DOHH2 (cell line): ENCODE measurements at regions not wholly inside any gene's neighbourhood (a gene's known extent, or its start where the extent isn't known, plus 50 kb on each side); places are given as distances from the start of the nearest gene placed in this dataset.

Source experiments
- EZH2phosphoT487 ChIP-seq: fragments of 200-600 bp; sonication (generic); IDR thresholded peaks from 2 replicates; pipeline ENCODE4 v1.6.1; 2017; ENCODE audit warnings: borderline replicate concordance, mild to moderate bottlenecking, antibody characterized with exemption, low read length, moderate library complexity, mixed read lengths
- TF ChIP-seq, protein P1 (sequence below): fragments of 200-600 bp; sonication (generic); IDR thresholded peaks from one replicate; pipeline ENCODE4 v1.5.1; 2014; ENCODE audit warnings: antibody characterized with exemption, mild to moderate bottlenecking, low read depth, low read length; ENCODE audit not compliant: poor library complexity, severe bottlenecking

DNA sequence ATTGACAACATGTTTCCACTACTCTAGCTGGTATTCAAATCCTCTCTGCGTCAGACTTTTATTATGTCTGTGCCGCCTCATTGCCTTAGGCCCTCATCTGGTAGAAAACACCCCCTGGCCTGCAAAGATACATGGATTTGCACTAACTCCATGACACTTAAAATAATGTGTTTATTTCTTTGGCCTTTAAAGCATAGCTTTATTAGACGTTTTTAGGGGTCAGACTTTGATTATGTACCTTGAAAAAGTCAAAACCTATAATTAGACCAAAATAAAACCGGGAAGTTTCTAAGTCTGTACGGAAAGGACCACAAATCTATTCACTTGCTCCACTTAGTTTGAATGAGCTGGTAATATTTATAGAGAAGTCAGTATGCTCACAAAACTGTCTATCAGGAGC lies 357.9 kb upstream of the NOX3 start:
- TF ChIP-seq, protein P1, sequence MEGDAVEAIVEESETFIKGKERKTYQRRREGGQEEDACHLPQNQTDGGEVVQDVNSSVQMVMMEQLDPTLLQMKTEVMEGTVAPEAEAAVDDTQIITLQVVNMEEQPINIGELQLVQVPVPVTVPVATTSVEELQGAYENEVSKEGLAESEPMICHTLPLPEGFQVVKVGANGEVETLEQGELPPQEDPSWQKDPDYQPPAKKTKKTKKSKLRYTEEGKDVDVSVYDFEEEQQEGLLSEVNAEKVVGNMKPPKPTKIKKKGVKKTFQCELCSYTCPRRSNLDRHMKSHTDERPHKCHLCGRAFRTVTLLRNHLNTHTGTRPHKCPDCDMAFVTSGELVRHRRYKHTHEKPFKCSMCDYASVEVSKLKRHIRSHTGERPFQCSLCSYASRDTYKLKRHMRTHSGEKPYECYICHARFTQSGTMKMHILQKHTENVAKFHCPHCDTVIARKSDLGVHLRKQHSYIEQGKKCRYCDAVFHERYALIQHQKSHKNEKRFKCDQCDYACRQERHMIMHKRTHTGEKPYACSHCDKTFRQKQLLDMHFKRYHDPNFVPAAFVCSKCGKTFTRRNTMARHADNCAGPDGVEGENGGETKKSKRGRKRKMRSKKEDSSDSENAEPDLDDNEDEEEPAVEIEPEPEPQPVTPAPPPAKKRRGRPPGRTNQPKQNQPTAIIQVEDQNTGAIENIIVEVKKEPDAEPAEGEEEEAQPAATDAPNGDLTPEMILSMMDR, result no peak
- TF ChIP-seq EZH2phosphoT487, result no peak
